K562 (cell line): ENCODE measurements at regions not wholly inside any gene's neighbourhood (a gene's known extent, or its start where the extent isn't known, plus 50 kb on each side); places are given as distances from the start of the nearest gene placed in this dataset.

Experiments used
- ATAC-seq: fragments of 200-7000 bp; cut with Tn5 transposase; 3 replicates; pipeline ENCODE4 v1.9.1; 2020; ENCODE audit warnings: moderate library complexity
- BruUV-seq: library from RNA; stranded (reverse); fragments of 400-500 nt; replicated peaks from 2 replicates; lab custom pipeline; 2021; lab: Mats Ljungman, UMichigan
- CTCF ChIA-PET: fragments of 300-600 bp; formaldehyde crosslinking; extraction: SDS; loops from one replicate; lab custom pipeline; 2021; ENCODE audit warnings: low intra/inter-chr PET ratio; lab: Yijun Ruan, JAX
- POLR2A ChIA-PET: fragments of 300-600, 350-650 bp; sonication (Branson Sonifier 250); formaldehyde crosslinking; extraction: SDS; loops from one replicate; lab custom pipeline; 2021; ENCODE audit warnings: antibody characterized with exemption, inconsistent platforms; lab: Yijun Ruan, JAX
- DNase-seq, 4 experiments: peaks; one replicate each; pipeline versions ENCODE4 v3.0.0 to v3.0.0-alpha.2; 2011 to 2018; ENCODE audit warnings: low spot score in 3 of 4, mixed read lengths in 3 of 4; ENCODE audit errors: extremely low read depth in 1 of 4
- FAIRE-seq: peaks from 2 replicates; lab custom pipeline; 2011; peaks lifted over from hg19 to GRCh38; lab: Jason Lieb, UNC
- H2AFZ ChIP-seq: 2 replicates; pipeline ENCODE4 v1.6.0; 2011; ENCODE audit warnings: low read depth, low read length, control low read depth, inconsistent platforms
- H3K27ac ChIP-seq: fragments of 200-600 bp; 3 replicates; pipeline ENCODE4 v1.8.0; 2011; ENCODE audit warnings: low read depth, mild to moderate bottlenecking, control low read depth, inconsistent platforms, low read length, moderate library complexity, mixed read lengths; ENCODE audit errors: extremely low read depth
- H3K27me3 ChIP-seq, 2 experiments: fragments of 300-600 bp in 1 of 2; 2 replicates in 1 of 2; 3 replicates in 1 of 2; pipeline versions ENCODE4 v1.6.0 to v1.8.0; 2011; ENCODE audit warnings: inconsistent platforms in 2 of 2, low read length in 2 of 2, mild to moderate bottlenecking in 1 of 2, mixed read lengths in 1 of 2, moderate library complexity in 1 of 2; ENCODE audit not compliant: control insufficient read depth in 2 of 2, insufficient read depth in 2 of 2
- H3K36me3 ChIP-seq: fragments of 300-600 bp; 3 replicates; pipeline ENCODE4 v1.8.0; 2011; ENCODE audit warnings: mild to moderate bottlenecking, low read length, inconsistent platforms; ENCODE audit not compliant: control insufficient read depth, insufficient read depth
- H3K4me1 ChIP-seq, 2 experiments: fragments of 200-600 bp in 1 of 2; replicated peaks in 1 of 2; 2 replicates in 1 of 2; 3 replicates in 1 of 2; pipeline versions ENCODE4 v1.5.1 to v1.8.0; 2011; ENCODE audit warnings: inconsistent platforms in 2 of 2, low read length in 2 of 2, mild to moderate bottlenecking in 1 of 2, mixed read lengths in 1 of 2, moderate library complexity in 1 of 2; ENCODE audit not compliant: control insufficient read depth in 2 of 2, insufficient read depth in 2 of 2
- H3K4me2 ChIP-seq: 2 replicates; pipeline ENCODE4 v1.6.1; 2011; ENCODE audit warnings: low read length, control low read depth, inconsistent platforms, mixed read lengths; ENCODE audit not compliant: insufficient read depth
- H3K4me3 ChIP-seq: fragments of 200-600 bp; sonication (generic), shearing (Covaris generic); 2 replicates; pipeline ENCODE4 v1.5.1; 2016; ENCODE audit warnings: control low read depth, inconsistent platforms
- H3K79me2 ChIP-seq: fragments of 200-600 bp; 3 replicates; pipeline ENCODE4 v1.8.0; 2011; ENCODE audit warnings: low read length, inconsistent platforms; ENCODE audit not compliant: control insufficient read depth, insufficient read depth
- H3K9ac ChIP-seq, 2 experiments: 2 replicates each; pipeline versions ENCODE4 v1.6.0 to v1.6.1; 2011; ENCODE audit warnings: low read depth in 2 of 2, low read length in 2 of 2, control low read depth in 1 of 2, inconsistent platforms in 1 of 2, mild to moderate bottlenecking in 1 of 2, mixed read lengths in 1 of 2; ENCODE audit not compliant: insufficient read depth in 1 of 2
- H3K9me1 ChIP-seq: one replicate; pipeline ENCODE4 v1.6.0; 2011; ENCODE audit warnings: inconsistent platforms, mild to moderate bottlenecking, low read length, moderate library complexity; ENCODE audit not compliant: control insufficient read depth, insufficient read depth
- H3K9me3 ChIP-seq: replicated peaks from 2 replicates; pipeline ENCODE4 v1.5.1; 2011; ENCODE audit warnings: low read depth, low read length, inconsistent platforms; ENCODE audit not compliant: control insufficient read depth, insufficient read depth
- H4K20me1 ChIP-seq: replicated peaks from 2 replicates; pipeline ENCODE4 v1.6.1; 2011; ENCODE audit warnings: low read length, inconsistent platforms, mixed read lengths; ENCODE audit not compliant: control insufficient read depth, insufficient read depth
- CC2D1A ChIP-seq: fragments of 450-650 bp; IDR thresholded peaks from 2 replicates; pipeline ENCODE4 v1.6.1; 2017; ENCODE audit warnings: mild to moderate bottlenecking
- ELF1 ChIP-seq: fragments of 200-800 bp; sonication (Bioruptor generic); IDR thresholded peaks from 2 replicates; pipeline ENCODE4 v1.6.1; 2016; ENCODE audit warnings: missing genetic modification characterization, missing compliant biosample characterization
- ELF2 ChIP-seq: fragments of 250-450 bp; sonication (Bioruptor Pico); IDR thresholded peaks from 2 replicates; pipeline ENCODE4 v1.5.0; 2021; ENCODE audit warnings: mild to moderate bottlenecking
- GABPA ChIP-seq: fragments of 200-800 bp; sonication (Bioruptor generic); conservative IDR thresholded peaks from 2 replicates; pipeline ENCODE4 v1.6.1; 2016; ENCODE audit warnings: low read depth, missing genetic modification characterization, missing compliant biosample characterization
- GATAD2A ChIP-seq: fragments of 450-650 bp; IDR thresholded peaks from 2 replicates; pipeline ENCODE4 v1.6.1; 2017
- KDM4B ChIP-seq, 2 experiments: fragments of 450-650 bp in 1 of 2; sonication (generic) in 1 of 2; IDR thresholded peaks; 2 replicates each; pipeline ENCODE4 v1.6.1; 2016 to 2017; ENCODE audit warnings: borderline replicate concordance in 2 of 2, antibody characterized with exemption in 1 of 2, low read depth in 1 of 2, mild to moderate bottlenecking in 1 of 2
- L3MBTL2 ChIP-seq: fragments of 450-650 bp; IDR thresholded peaks from 2 replicates; pipeline ENCODE4 v1.6.1; 2016; ENCODE audit warnings: mild to moderate bottlenecking, moderate library complexity
- MIER1 ChIP-seq: fragments of 450-650 bp; IDR thresholded peaks from 2 replicates; pipeline ENCODE4 v1.6.1; 2016; ENCODE audit warnings: antibody characterized with exemption, mild to moderate bottlenecking, low read depth
- NRF1 ChIP-seq, 2 experiments: fragments of 450-650 bp; IDR thresholded peaks in 1 of 2; conservative IDR thresholded peaks in 1 of 2; 2 replicates each; pipeline ENCODE4 v1.6.1; 2014; ENCODE audit warnings: mild to moderate bottlenecking in 2 of 2
- OTX1 ChIP-seq: fragments of 450-650 bp; formaldehyde crosslinking; IDR thresholded peaks from 2 replicates; pipeline ENCODE4 v1.4.0; 2022; ENCODE audit warnings: mild to moderate bottlenecking
- RNF219 ChIP-seq: fragments of 250-450 bp; sonication (Bioruptor Pico); IDR thresholded peaks from 2 replicates; pipeline ENCODE4 v1.5.0; 2022; ENCODE audit warnings: mild to moderate bottlenecking
- SMARCE1 ChIP-seq: fragments of 450-650 bp; IDR thresholded peaks from 2 replicates; pipeline ENCODE4 v1.7.1; 2016; ENCODE audit warnings: mild to moderate bottlenecking
- SPI1 ChIP-seq: IDR thresholded peaks from 2 replicates; pipeline ENCODE4 v1.6.1; 2011; ENCODE audit warnings: low read depth, low read length, control low read depth, borderline replicate concordance
- ZFP91 ChIP-seq: sonication (generic); formaldehyde crosslinking; IDR thresholded peaks from 2 replicates; pipeline ENCODE4 v1.8.0; 2022; ENCODE audit warnings: mild to moderate bottlenecking, missing genetic modification reagents
- ZNF408 ChIP-seq: fragments of 250-450 bp; sonication (Bioruptor Pico); IDR thresholded peaks from 2 replicates; pipeline ENCODE4 v1.4.0; 2020; ENCODE audit warnings: low read depth, mild to moderate bottlenecking, moderate library complexity
- ZNF449 ChIP-seq: fragments of 250-450 bp; sonication (Bioruptor Pico); IDR thresholded peaks from 2 replicates; pipeline ENCODE4 v1.8.0; 2022; ENCODE audit warnings: moderate library complexity, mild to moderate bottlenecking, inconsistent platforms
- ZNF57 ChIP-seq: fragments of 450-650 bp; formaldehyde crosslinking; IDR thresholded peaks from 2 replicates; pipeline ENCODE4 v1.4.0; 2020; ENCODE audit warnings: mild to moderate bottlenecking, moderate library complexity
- ZNF766 ChIP-seq: fragments of 200-800 bp; sonication (Bioruptor generic); conservative IDR thresholded peaks from 2 replicates; pipeline ENCODE4 v1.6.1; 2016; ENCODE audit warnings: missing genetic modification characterization, missing compliant biosample characterization
- WGBS: fragments of 100-300 bp; shearing (Covaris generic); methylation state at CpG from one replicate; pipeline ENCODE4 v1.1.6; 2016; ENCODE audit warnings: low coverage, mixed read lengths; ENCODE audit not compliant: insufficient coverage; ENCODE audit errors: missing lambda C conversion rate; 5-methylcytosine and 5-hydroxymethylcytosine counted together
- in situ Hi-C: fragments of 300-500 bp; cut with MboI; formaldehyde crosslinking; loops from 4 replicates; pipeline ENCODE4 v1.15.0; 2018; ENCODE audit warnings: inconsistent platforms, mixed read lengths
- intact Hi-C: fragments of 100-400 bp; cut with micrococcal nuclease; formaldehyde crosslinking; loops from 2 replicates; pipeline ENCODE4 v1.14.2; 2022

- H3K4me1 ChIP-seq, result no peaks in the 10 kb centered on the region
- FAIRE-seq, result no peak
Measured at GRCh38 chr7:156034397-156034796, 222.1 kb upstream of the SHH start.

More at GRCh38 chr7:156034397-156034796, 222.1 kb upstream of the SHH start:
- Histone ChIP-seq H3K4me3 (no peak overlapping the region), H3K9me1 (no peaks in the 10 kb centered on the region), H3K4me2 (no peak overlapping the region), H3K27ac (no peak overlapping the region), H2AFZ (no peak overlapping the region), H3K27me3 (peaks cover 19 to 59% of the 10 kb centered on the region in 2 experiments; a peak in 4 of 5 replicates), H3K36me3 (no peaks in the 10 kb centered on the region), H3K79me2 (no peaks in the 10 kb centered on the region), H3K9ac (no peak overlapping the region), H3K9me3 (no peaks in the 10 kb centered on the region), H4K20me1 (peaks cover 5% of the 10 kb centered on the region; the same call in 1 of the 2 replicates)
- BruUV-seq, result no TSS peak
- no peak for DNase-seq
- CTCF ChIA-PET, result no interaction called here
- in situ Hi-C loops (no loop called here), intact Hi-C loops (no loop called here)
- ATAC-seq, result no peak
- POLR2A ChIA-PET, result no interaction called here
- no peak for TF ChIP-seq KDM4B (IDR thresholded peaks at IDR 0.05; ENCODE audit: borderline replicate concordance in 2 of 2, low read depth in 1 of 2)
- TF ChIP-seq MIER1, result no peak
- TF ChIP-seq RNF219 (CRISPR knock-in tag), result no peak
- peak; percentile 97 for TF ChIP-seq ZNF766 (CRISPR knock-in tag)
- peak; percentile 96 for TF ChIP-seq SPI1
- TF ChIP-seq GABPA, result peak; percentile 65
- TF ChIP-seq GATAD2A, result no peak
- TF ChIP-seq NRF1 (conservative IDR thresholded peaks at IDR 0.05 in 1 of 2, IDR thresholded peaks at IDR 0.05 in 1 of 2), result no peak
- peak; percentile 41; the same call in 1 of the 2 replicates for TF ChIP-seq OTX1 (CRISPR knock-in tag)
- TF ChIP-seq ZFP91, result no peak
- no peak for TF ChIP-seq ZNF408 (CRISPR knock-in tag)
- peak; percentile 94 for TF ChIP-seq ZNF57 (CRISPR knock-in tag)
- 0 out of 2 replicates have a peak, but pooled peaks have one; percentile 36 for TF ChIP-seq ELF1 (tag)
- TF ChIP-seq CC2D1A, result peak; percentile 21; the same call in 1 of the 2 replicates
- no peak for TF ChIP-seq SMARCE1
- TF ChIP-seq L3MBTL2, result no peak
- TF ChIP-seq ELF2 (CRISPR knock-in tag), result peak; percentile 47; the same call in 1 of the 2 replicates
- TF ChIP-seq ZNF449 (CRISPR knock-in tag), result 0 out of 2 replicates have a peak, but pooled peaks have one; percentile 36
- WGBS, result 0% methylated on average over 3 of the region's 3 CpGs
